SU-DHL-6 (cell line): ENCODE measurements at regions not wholly inside any gene's neighbourhood (a gene's known extent, or its start where the extent isn't known, plus 50 kb on each side); places are given as distances from the start of the nearest gene placed in this dataset.

ENCODE experiments used
- H2AFZ ChIP-seq: fragments of 200-600 bp; sonication (generic); 2 replicates; pipeline ENCODE4 v1.6.1; 2014; ENCODE audit warnings: low read depth, mild to moderate bottlenecking, moderate library complexity, mixed read lengths, antibody characterized with exemption, low read length; ENCODE audit not compliant: severe bottlenecking
- H3F3A ChIP-seq: fragments of 200-600 bp; shearing (Covaris generic); 2 replicates; pipeline ENCODE4 v1.6.0; 2016; ENCODE audit warnings: antibody characterized with exemption, mild to moderate bottlenecking; ENCODE audit not compliant: insufficient read depth
- H3K27ac ChIP-seq: fragments of 200-600 bp; sonication (generic); 2 replicates; pipeline ENCODE4 v1.5.1; 2016; ENCODE audit warnings: low read depth, mild to moderate bottlenecking, low read length, moderate library complexity, mixed read lengths
- H3K27me3 ChIP-seq: fragments of 200-600 bp; sonication (generic), shearing (Covaris generic); 2 replicates; pipeline ENCODE4 v1.6.0; 2014; ENCODE audit warnings: mild to moderate bottlenecking, low read length
- H3K36me3 ChIP-seq: fragments of 200-600 bp; sonication (generic); 2 replicates; pipeline ENCODE4 v1.6.1; 2014; ENCODE audit warnings: mild to moderate bottlenecking, low read length, mixed read lengths
- H3K4me2 ChIP-seq: fragments of 300-600, 200-600 bp; shearing (Covaris generic), sonication (generic); 2 replicates; pipeline ENCODE4 v1.6.0; 2014; ENCODE audit warnings: low read length, low read depth, mild to moderate bottlenecking; ENCODE audit not compliant: poor library complexity, severe bottlenecking
- H3K4me3 ChIP-seq: fragments of 200-600 bp; sonication (generic); 2 replicates; pipeline ENCODE4 v1.5.1; 2014; ENCODE audit warnings: antibody characterized with exemption, low read length, mild to moderate bottlenecking, mixed read lengths; ENCODE audit not compliant: insufficient read depth, poor library complexity, severe bottlenecking
- H3K79me2 ChIP-seq: fragments of 200-600 bp; sonication (generic); 2 replicates; pipeline ENCODE4 v1.6.1; 2014; ENCODE audit warnings: mild to moderate bottlenecking, low read length, moderate library complexity; ENCODE audit not compliant: insufficient read depth
- H3K9ac ChIP-seq: fragments of 200-600 bp; sonication (generic); 2 replicates; pipeline ENCODE4 v1.7.0; 2014; ENCODE audit warnings: mild to moderate bottlenecking, low read length
- H3K9me2 ChIP-seq: fragments of 200-600 bp; sonication (generic); replicated peaks from 2 replicates; pipeline ENCODE4 v1.6.1; 2014; ENCODE audit warnings: low read length; ENCODE audit not compliant: insufficient read depth
- H3K9me3 ChIP-seq: fragments of 200-600 bp; sonication (generic); 2 replicates; pipeline ENCODE4 v1.6.1; 2014; ENCODE audit warnings: low read length, mixed read lengths; ENCODE audit not compliant: insufficient read depth
- H4K20me1 ChIP-seq: fragments of 200-600 bp; sonication (generic); 2 replicates; pipeline ENCODE4 v1.6.1; 2014; ENCODE audit warnings: low read depth, mild to moderate bottlenecking, antibody characterized with exemption, low read length, moderate library complexity, mixed read lengths
- EZH2phosphoT487 ChIP-seq: fragments of 200-600 bp; sonication (generic), shearing (Covaris generic); conservative IDR thresholded peaks from 2 replicates; pipeline ENCODE4 v1.6.1; 2018; ENCODE audit warnings: mild to moderate bottlenecking, antibody characterized with exemption, low read length, moderate library complexity, mixed read lengths
- TF ChIP-seq, protein P1 (sequence below): fragments of 200-600 bp; sonication (generic); IDR thresholded peaks from one replicate; pipeline ENCODE4 v1.5.1; 2017; ENCODE audit warnings: antibody characterized with exemption, mild to moderate bottlenecking, low read length, moderate library complexity; ENCODE audit not compliant: insufficient read depth, poor library complexity, severe bottlenecking

- Histone ChIP-seq H4K20me1 (no peaks in the 10 kb centered on the region), H3K4me3 (no peak overlapping the region), H3K4me2 (no peak overlapping the region), H3K9me2 (no peaks in the 10 kb centered on the region), H3K36me3 (no peaks in the 10 kb centered on the region), H3K9ac (no peak overlapping the region), H3K9me3 (no peaks in the 10 kb centered on the region), H3K27me3 (no peaks in the 10 kb centered on the region), H2AFZ (no peak overlapping the region), H3K27ac (no peak overlapping the region), H3F3A (no peaks in the 10 kb centered on the region), H3K79me2 (no peaks in the 10 kb centered on the region)
- no peak for TF ChIP-seq EZH2phosphoT487
- TF ChIP-seq, protein P1, sequence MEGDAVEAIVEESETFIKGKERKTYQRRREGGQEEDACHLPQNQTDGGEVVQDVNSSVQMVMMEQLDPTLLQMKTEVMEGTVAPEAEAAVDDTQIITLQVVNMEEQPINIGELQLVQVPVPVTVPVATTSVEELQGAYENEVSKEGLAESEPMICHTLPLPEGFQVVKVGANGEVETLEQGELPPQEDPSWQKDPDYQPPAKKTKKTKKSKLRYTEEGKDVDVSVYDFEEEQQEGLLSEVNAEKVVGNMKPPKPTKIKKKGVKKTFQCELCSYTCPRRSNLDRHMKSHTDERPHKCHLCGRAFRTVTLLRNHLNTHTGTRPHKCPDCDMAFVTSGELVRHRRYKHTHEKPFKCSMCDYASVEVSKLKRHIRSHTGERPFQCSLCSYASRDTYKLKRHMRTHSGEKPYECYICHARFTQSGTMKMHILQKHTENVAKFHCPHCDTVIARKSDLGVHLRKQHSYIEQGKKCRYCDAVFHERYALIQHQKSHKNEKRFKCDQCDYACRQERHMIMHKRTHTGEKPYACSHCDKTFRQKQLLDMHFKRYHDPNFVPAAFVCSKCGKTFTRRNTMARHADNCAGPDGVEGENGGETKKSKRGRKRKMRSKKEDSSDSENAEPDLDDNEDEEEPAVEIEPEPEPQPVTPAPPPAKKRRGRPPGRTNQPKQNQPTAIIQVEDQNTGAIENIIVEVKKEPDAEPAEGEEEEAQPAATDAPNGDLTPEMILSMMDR, result no peak
Measured at GRCh38 chr9:99726758-99727157, 94.9 kb upstream of the NR4A3 start.

DNA sequence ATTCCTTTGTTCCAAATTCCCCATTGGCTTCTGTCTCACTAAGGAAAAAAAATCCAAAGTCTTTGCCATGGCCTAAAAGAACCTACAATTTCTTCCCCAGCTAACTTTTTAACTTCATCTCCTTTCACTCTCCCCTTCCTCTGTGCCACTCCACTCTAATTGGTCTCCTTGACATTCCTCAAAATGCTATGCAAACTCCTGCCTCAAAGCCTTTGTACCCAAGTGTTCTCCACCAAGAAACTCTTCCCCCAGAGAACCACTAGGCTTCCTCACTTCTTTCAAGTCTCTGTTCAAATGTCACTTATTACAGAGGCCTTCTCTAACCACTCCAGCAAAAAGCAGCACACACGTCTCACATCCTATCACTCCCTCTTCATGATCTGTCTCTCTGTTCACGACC is 91.6 kb upstream of the NR4A3 start:
- no peaks in the 10 kb centered on the region for H3K27me3 ChIP-seq
- no peaks in the 10 kb centered on the region for H3K36me3 ChIP-seq
- H3K79me2 ChIP-seq, result no peaks in the 10 kb centered on the region

DNA sequence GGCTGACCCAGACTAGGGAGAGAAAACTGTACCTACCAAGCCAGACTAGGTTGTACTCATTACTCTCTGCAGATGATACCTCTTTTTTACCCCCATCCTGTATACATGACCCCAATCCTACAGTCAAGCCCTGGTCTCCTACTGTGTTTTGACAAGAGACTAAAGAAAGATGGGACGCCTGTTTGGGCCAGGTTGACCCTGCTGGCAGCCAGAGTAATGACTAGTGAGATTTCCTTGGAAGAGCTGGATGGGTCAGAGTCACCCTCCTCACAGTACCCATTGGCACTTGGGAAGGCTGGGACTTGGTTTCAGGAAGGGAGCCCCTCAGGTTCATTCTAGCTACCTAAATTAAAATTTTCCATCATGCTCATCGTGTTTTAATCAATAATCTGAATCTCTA is 89.7 kb upstream of the NR4A3 start:
- Histone ChIP-seq H3K4me3 (no peak overlapping the region), H3K9ac (no peak overlapping the region), H3K27me3 (no peaks in the 10 kb centered on the region), H3K27ac (no peak overlapping the region), H3K79me2 (no peaks in the 10 kb centered on the region), H3K9me3 (no peaks in the 10 kb centered on the region), H2AFZ (no peak overlapping the region), H3K36me3 (no peaks in the 10 kb centered on the region), H3K9me2 (no peaks in the 10 kb centered on the region), H4K20me1 (no peaks in the 10 kb centered on the region), H3F3A (no peaks in the 10 kb centered on the region), H3K4me2 (no peak overlapping the region)
- TF ChIP-seq, protein P1, result no peak
- TF ChIP-seq EZH2phosphoT487, result no peak

More for the DNA sequence above, 91.6 kb upstream of the NR4A3 start:
- H3K4me2 ChIP-seq, result no peak overlapping the region
- no peaks in the 10 kb centered on the region for H4K20me1 ChIP-seq
- no peaks in the 10 kb centered on the region for H3K9me3 ChIP-seq
- no peak overlapping the region for H2AFZ ChIP-seq
- TF ChIP-seq, protein P1, result no peak
- no peak for TF ChIP-seq EZH2phosphoT487
- no peak overlapping the region for H3K9ac ChIP-seq
- H3K9me2 ChIP-seq, result no peaks in the 10 kb centered on the region
- no peaks in the 10 kb centered on the region for H3F3A ChIP-seq
- no peak overlapping the region for H3K27ac ChIP-seq
- H3K4me3 ChIP-seq, result no peak overlapping the region
